PFSK-1 (cell line): ENCODE measurements at regions not wholly inside any gene's neighbourhood (a gene's known extent, or its start where the extent isn't known, plus 50 kb on each side); places are given as distances from the start of the nearest gene placed in this dataset.

Source experiments
- FOXP2 ChIP-seq: optimal IDR thresholded peaks from 2 replicates; pipeline ENCODE3; 2011; ENCODE audit warnings: borderline replicate concordance, control low read depth, inconsistent platforms; ENCODE audit not compliant: insufficient read depth; ENCODE audit errors: extremely low read length, extremely low read depth
- POLR2AphosphoS5 ChIP-seq: IDR thresholded peaks from 2 replicates; pipeline ENCODE4 v1.6.1; 2012; ENCODE audit warnings: low read depth, mild to moderate bottlenecking, control low read depth, low read length, moderate library complexity
- REST ChIP-seq, 2 experiments: IDR thresholded peaks; 2 replicates each; pipeline versions ENCODE4 v1.6.1 to v1.8.0; 2011 to 2012; ENCODE audit warnings: low read depth in 2 of 2, low read length in 2 of 2, control low read depth in 1 of 2, inconsistent platforms in 1 of 2, mild to moderate bottlenecking in 1 of 2, moderate library complexity in 1 of 2; ENCODE audit not compliant: insufficient read depth in 1 of 2
- SIN3A ChIP-seq: IDR thresholded peaks from 2 replicates; pipeline ENCODE4 v1.6.1; 2012; ENCODE audit warnings: mild to moderate bottlenecking, low read length, moderate library complexity, borderline replicate concordance; ENCODE audit not compliant: insufficient read depth
- TAF1 ChIP-seq: IDR thresholded peaks from 2 replicates; pipeline ENCODE4 v1.6.1; 2012; ENCODE audit warnings: low read length, control low read depth, borderline replicate concordance; ENCODE audit not compliant: insufficient read depth

- TF ChIP-seq POLR2AphosphoS5 (no peak), FOXP2 (no peak), TAF1 (no peak), REST (IDR thresholded peaks at IDR 0.05; ENCODE audit: insufficient read depth in 1 of 2, low read depth in 2 of 2, low read length in 2 of 2) (no peak), SIN3A (no peak)
Observed at GRCh38 chr4:63583007-63583406, 826.2 kb downstream of the TECRL start.

- no peak for TF ChIP-seq SIN3A
- TF ChIP-seq POLR2AphosphoS5 = no peak
- TF ChIP-seq REST (IDR thresholded peaks at IDR 0.05; ENCODE audit: insufficient read depth in 1 of 2, low read depth in 2 of 2, low read length in 2 of 2) = no peak
- no peak for TF ChIP-seq FOXP2
- no peak for TF ChIP-seq TAF1
Observed at GRCh38 chr4:63580796-63581475, 828.3 kb downstream of the TECRL start.

GRCh38 chr4:63578383-63578782, 830.9 kb downstream of the TECRL start:
- TF ChIP-seq POLR2AphosphoS5 = no peak
- no peak for TF ChIP-seq FOXP2
- TF ChIP-seq REST (IDR thresholded peaks at IDR 0.05; ENCODE audit: insufficient read depth in 1 of 2, low read depth in 2 of 2, low read length in 2 of 2) = no peak
- no peak for TF ChIP-seq TAF1
- TF ChIP-seq SIN3A = no peak

GRCh38 chr4:63566658-63567057, 842.6 kb downstream of the TECRL start:
- no peak for TF ChIP-seq POLR2AphosphoS5

GRCh38 chr4:63563288-63564014, 845.8 kb downstream of the TECRL start:
- no peak for TF ChIP-seq TAF1
- no peak for TF ChIP-seq SIN3A
- no peak for TF ChIP-seq REST (IDR thresholded peaks at IDR 0.05; ENCODE audit: insufficient read depth in 1 of 2, low read depth in 2 of 2, low read length in 2 of 2)
- no peak for TF ChIP-seq POLR2AphosphoS5
- no peak for TF ChIP-seq FOXP2
